WTC11 (cell line): ENCODE measurements at regions not wholly inside any gene's neighbourhood (a gene's known extent, or its start where the extent isn't known, plus 50 kb on each side); places are given as distances from the start of the nearest gene placed in this dataset.

Experiments
- ATAC-seq: fragments of 200-7000 bp; cut with Tn5 transposase; 2 replicates; pipeline ENCODE4 v1.10.0; 2021; ENCODE audit warnings: mild to moderate bottlenecking, moderate library complexity
- CTCF ChIA-PET: fragments of 300-600 bp; sonication (Branson Sonifier 250); formaldehyde crosslinking; loops from one replicate; lab custom pipeline; 2021; ENCODE audit warnings: antibody characterized with exemption; lab: Charles Lee
- POLR2A ChIA-PET: fragments of 350-600 bp; sonication (Branson Sonifier 250); formaldehyde crosslinking; loops from one replicate; lab custom pipeline; 2021; ENCODE audit warnings: antibody characterized with exemption; lab: Charles Lee
- DNase-seq: peaks from one replicate; pipeline ENCODE4 v3.0.0; 2021; ENCODE audit warnings: low spot score
- H3K27ac Mint-ChIP-seq: 2 replicates; pipeline ENCODE4 v1.8.0; 2021; ENCODE audit warnings: mixed read lengths
- H3K27me3 Mint-ChIP-seq: 2 replicates; pipeline ENCODE4 v1.8.0; 2021; ENCODE audit warnings: low read depth, mild to moderate bottlenecking, moderate library complexity, mixed read lengths
- H3K36me3 Mint-ChIP-seq: 2 replicates; pipeline ENCODE4 v1.8.0; 2021; ENCODE audit warnings: mixed read lengths
- H3K4me1 Mint-ChIP-seq: 2 replicates; pipeline ENCODE4 v1.8.0; 2022; ENCODE audit warnings: mixed read lengths
- H3K4me3 Mint-ChIP-seq: 2 replicates; pipeline ENCODE4 v1.8.0; 2021; ENCODE audit warnings: mild to moderate bottlenecking, moderate library complexity, mixed read lengths
- H3K9me3 Mint-ChIP-seq: 2 replicates; pipeline ENCODE4 v1.8.0; 2021; ENCODE audit warnings: mixed read lengths
- CDX4 ChIP-seq: fragments of 250-450 bp; sonication (Bioruptor Pico); IDR thresholded peaks from 2 replicates; pipeline ENCODE4 v1.9.0; 2021; ENCODE audit warnings: moderate library complexity, mild to moderate bottlenecking, inconsistent platforms, borderline replicate concordance
- CREB1 ChIP-seq: sonication (generic); formaldehyde crosslinking; IDR thresholded peaks from 2 replicates; pipeline ENCODE4 v1.8.0; 2023; ENCODE audit warnings: mild to moderate bottlenecking, missing genetic modification reagents
- CREM ChIP-seq: sonication (generic); formaldehyde crosslinking; IDR thresholded peaks from 2 replicates; pipeline ENCODE4 v1.8.1; 2022; ENCODE audit warnings: mild to moderate bottlenecking, missing genetic modification reagents, moderate library complexity
- ESRRA ChIP-seq: sonication (generic); formaldehyde crosslinking; IDR thresholded peaks from 2 replicates; pipeline ENCODE4 v1.8.1; 2022; ENCODE audit warnings: mild to moderate bottlenecking, missing genetic modification reagents, borderline replicate concordance
- FOXJ3 ChIP-seq: sonication (generic); formaldehyde crosslinking; IDR thresholded peaks from 2 replicates; pipeline ENCODE4 v1.9.0; 2021; ENCODE audit warnings: missing genetic modification reagents, mild to moderate bottlenecking, borderline replicate concordance
- GABPB1 ChIP-seq: sonication (generic); formaldehyde crosslinking; IDR thresholded peaks from 2 replicates; pipeline ENCODE4 v1.8.1; 2023; ENCODE audit warnings: mild to moderate bottlenecking, missing genetic modification reagents
- IRF1 ChIP-seq: sonication (generic); formaldehyde crosslinking; IDR thresholded peaks from 2 replicates; pipeline ENCODE4 v1.8.0; 2023; ENCODE audit warnings: missing genetic modification reagents
- JUN ChIP-seq: sonication (generic); formaldehyde crosslinking; IDR thresholded peaks from 2 replicates; pipeline ENCODE4 v1.8.0; 2023; ENCODE audit warnings: mild to moderate bottlenecking, missing genetic modification reagents
- MLX ChIP-seq: sonication (generic); formaldehyde crosslinking; IDR thresholded peaks from 2 replicates; pipeline ENCODE4 v1.8.1; 2023; ENCODE audit warnings: mild to moderate bottlenecking, missing genetic modification reagents, moderate library complexity
- MYBL2 ChIP-seq: sonication (generic); formaldehyde crosslinking; IDR thresholded peaks from 2 replicates; pipeline ENCODE4 v1.8.1; 2023; ENCODE audit warnings: mild to moderate bottlenecking, moderate library complexity, missing genetic modification reagents
- NR3C1 ChIP-seq: sonication (generic); formaldehyde crosslinking; conservative IDR thresholded peaks from 2 replicates; pipeline ENCODE4 v1.8.1; 2023; ENCODE audit warnings: low read depth, mild to moderate bottlenecking, missing genetic modification reagents
- SOX15 ChIP-seq: fragments of 250-450 bp; sonication (Bioruptor Pico); IDR thresholded peaks from 2 replicates; pipeline ENCODE4 v1.9.0; 2021; ENCODE audit warnings: mild to moderate bottlenecking
- USF1 ChIP-seq: sonication (generic); formaldehyde crosslinking; IDR thresholded peaks from 2 replicates; pipeline ENCODE4 v1.8.0; 2022; ENCODE audit warnings: mild to moderate bottlenecking, missing genetic modification reagents
- TF ChIP-seq, protein P1 (sequence below): sonication (generic); formaldehyde crosslinking; IDR thresholded peaks from 2 replicates; pipeline ENCODE4 v1.8.1; 2023; ENCODE audit warnings: mild to moderate bottlenecking, missing genetic modification reagents, borderline replicate concordance
- TF ChIP-seq, protein P2 (sequence below): sonication (generic); formaldehyde crosslinking; IDR thresholded peaks from 2 replicates; pipeline ENCODE4 v1.8.0; 2022; ENCODE audit warnings: mild to moderate bottlenecking, missing genetic modification reagents
- TF ChIP-seq, protein P3 (sequence below): sonication (generic); formaldehyde crosslinking; IDR thresholded peaks from 2 replicates; pipeline ENCODE4 v1.8.1; 2022; ENCODE audit warnings: low read depth, mild to moderate bottlenecking, moderate library complexity, missing genetic modification reagents, borderline replicate concordance
- TF ChIP-seq, protein P4 (sequence below): fragments of 250-450 bp; sonication (Bioruptor Pico); conservative IDR thresholded peaks from 2 replicates; pipeline ENCODE4 v1.9.0; 2021; ENCODE audit warnings: mild to moderate bottlenecking
- TF ChIP-seq, protein P5 (sequence below): fragments of 250-450 bp; sonication (Bioruptor Pico); IDR thresholded peaks from 2 replicates; pipeline ENCODE4 v1.9.0; 2021; ENCODE audit warnings: mild to moderate bottlenecking, borderline replicate concordance

DNA sequence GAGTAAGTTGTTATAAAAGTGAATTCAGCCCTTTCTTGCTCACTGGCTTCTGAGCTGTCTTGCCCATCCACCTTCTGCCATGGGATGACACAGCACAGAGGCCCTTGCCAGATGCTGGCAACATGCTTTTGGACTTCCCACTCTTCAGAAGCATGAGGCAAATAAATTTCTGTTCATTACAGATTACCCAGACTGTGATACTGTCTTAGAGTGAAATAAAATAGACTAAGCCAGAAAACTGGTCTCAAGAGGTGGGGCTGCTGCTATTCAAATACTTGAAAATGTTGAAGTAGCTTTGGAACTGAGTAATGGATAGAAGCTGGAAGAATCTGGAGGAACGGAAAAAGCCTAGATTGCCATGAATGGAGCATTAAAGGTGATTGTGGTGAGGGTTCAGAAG, 170.4 kb downstream of the ZMAT3 start:
- ChIA-PET CTCF (interaction anchor here (1.1 kb wide), 1 partner anchor 14 kb away, joined by 3 read pairs; no protein-coding TSS in a partner anchor), POLR2A (no interaction called here)
- no peaks in the 10 kb centered on the region for H3K9me3 Mint-ChIP-seq
- TF ChIP-seq GABPB1 (no peak), CREB1 (CRISPR knock-in tag) (no peak), CREM (no peak), FOXJ3 (CRISPR knock-in tag) (no peak), MLX (CRISPR knock-in tag) (no peak), IRF1 (CRISPR knock-in tag) (no peak), MYBL2 (no peak), ESRRA (CRISPR knock-in tag) (no peak), CDX4 (CRISPR knock-in tag) (no peak), SOX15 (CRISPR knock-in tag) (no peak), JUN (CRISPR knock-in tag) (no peak), USF1 (CRISPR knock-in tag) (no peak), NR3C1 (CRISPR knock-in tag) (no peak)
- TF ChIP-seq, protein P1, sequence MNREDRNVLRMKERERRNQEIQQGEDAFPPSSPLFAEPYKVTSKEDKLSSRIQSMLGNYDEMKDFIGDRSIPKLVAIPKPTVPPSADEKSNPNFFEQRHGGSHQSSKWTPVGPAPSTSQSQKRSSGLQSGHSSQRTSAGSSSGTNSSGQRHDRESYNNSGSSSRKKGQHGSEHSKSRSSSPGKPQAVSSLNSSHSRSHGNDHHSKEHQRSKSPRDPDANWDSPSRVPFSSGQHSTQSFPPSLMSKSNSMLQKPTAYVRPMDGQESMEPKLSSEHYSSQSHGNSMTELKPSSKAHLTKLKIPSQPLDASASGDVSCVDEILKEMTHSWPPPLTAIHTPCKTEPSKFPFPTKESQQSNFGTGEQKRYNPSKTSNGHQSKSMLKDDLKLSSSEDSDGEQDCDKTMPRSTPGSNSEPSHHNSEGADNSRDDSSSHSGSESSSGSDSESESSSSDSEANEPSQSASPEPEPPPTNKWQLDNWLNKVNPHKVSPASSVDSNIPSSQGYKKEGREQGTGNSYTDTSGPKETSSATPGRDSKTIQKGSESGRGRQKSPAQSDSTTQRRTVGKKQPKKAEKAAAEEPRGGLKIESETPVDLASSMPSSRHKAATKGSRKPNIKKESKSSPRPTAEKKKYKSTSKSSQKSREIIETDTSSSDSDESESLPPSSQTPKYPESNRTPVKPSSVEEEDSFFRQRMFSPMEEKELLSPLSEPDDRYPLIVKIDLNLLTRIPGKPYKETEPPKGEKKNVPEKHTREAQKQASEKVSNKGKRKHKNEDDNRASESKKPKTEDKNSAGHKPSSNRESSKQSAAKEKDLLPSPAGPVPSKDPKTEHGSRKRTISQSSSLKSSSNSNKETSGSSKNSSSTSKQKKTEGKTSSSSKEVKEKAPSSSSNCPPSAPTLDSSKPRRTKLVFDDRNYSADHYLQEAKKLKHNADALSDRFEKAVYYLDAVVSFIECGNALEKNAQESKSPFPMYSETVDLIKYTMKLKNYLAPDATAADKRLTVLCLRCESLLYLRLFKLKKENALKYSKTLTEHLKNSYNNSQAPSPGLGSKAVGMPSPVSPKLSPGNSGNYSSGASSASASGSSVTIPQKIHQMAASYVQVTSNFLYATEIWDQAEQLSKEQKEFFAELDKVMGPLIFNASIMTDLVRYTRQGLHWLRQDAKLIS: no peak
- TF ChIP-seq, protein P2, sequence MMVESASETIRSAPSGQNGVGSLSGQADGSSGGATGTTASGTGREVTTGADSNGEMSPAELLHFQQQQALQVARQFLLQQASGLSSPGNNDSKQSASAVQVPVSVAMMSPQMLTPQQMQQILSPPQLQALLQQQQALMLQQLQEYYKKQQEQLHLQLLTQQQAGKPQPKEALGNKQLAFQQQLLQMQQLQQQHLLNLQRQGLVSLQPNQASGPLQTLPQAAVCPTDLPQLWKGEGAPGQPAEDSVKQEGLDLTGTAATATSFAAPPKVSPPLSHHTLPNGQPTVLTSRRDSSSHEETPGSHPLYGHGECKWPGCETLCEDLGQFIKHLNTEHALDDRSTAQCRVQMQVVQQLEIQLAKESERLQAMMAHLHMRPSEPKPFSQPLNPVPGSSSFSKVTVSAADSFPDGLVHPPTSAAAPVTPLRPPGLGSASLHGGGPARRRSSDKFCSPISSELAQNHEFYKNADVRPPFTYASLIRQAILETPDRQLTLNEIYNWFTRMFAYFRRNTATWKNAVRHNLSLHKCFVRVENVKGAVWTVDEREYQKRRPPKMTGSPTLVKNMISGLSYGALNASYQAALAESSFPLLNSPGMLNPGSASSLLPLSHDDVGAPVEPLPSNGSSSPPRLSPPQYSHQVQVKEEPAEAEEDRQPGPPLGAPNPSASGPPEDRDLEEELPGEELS: no peak
- TF ChIP-seq, protein P3, sequence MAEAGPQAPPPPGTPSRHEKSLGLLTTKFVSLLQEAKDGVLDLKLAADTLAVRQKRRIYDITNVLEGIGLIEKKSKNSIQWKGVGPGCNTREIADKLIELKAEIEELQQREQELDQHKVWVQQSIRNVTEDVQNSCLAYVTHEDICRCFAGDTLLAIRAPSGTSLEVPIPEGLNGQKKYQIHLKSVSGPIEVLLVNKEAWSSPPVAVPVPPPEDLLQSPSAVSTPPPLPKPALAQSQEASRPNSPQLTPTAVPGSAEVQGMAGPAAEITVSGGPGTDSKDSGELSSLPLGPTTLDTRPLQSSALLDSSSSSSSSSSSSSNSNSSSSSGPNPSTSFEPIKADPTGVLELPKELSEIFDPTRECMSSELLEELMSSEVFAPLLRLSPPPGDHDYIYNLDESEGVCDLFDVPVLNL: no peak
- TF ChIP-seq, protein P4, sequence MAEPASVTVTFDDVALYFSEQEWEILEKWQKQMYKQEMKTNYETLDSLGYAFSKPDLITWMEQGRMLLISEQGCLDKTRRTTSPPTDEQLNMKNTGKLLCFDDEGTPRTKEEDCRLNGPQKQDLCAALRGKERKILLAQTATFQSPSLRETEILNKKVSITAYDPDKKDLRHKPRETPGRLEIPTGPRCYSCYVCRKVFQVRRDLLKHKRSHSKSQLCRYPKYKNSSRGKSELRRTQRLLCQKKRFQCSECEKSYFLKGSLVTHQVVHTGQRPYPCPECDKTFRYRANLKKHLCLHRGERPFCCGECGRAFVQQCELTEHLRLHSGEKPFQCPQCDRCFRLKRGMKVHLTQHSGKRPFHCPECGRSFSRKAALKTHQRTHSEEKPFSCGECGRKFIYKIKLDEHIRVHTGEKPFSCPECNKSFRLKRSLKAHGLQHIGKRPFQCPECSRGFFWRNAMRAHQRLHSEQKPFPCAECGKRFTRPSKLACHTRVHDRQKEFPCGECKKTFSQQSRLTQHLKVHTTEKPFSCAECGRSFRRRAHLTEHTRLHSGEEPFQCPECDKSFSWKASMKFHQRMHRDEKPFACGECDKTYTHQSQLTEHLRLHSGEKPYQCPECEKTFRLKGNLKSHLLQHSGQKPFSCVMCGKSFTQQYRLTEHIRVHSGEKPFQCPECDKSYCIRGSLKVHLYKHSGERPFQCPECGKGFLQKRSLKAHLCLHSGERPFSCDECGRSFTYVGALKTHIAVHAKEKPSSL (CRISPR knock-in tag): no peak
- TF ChIP-seq, protein P5, sequence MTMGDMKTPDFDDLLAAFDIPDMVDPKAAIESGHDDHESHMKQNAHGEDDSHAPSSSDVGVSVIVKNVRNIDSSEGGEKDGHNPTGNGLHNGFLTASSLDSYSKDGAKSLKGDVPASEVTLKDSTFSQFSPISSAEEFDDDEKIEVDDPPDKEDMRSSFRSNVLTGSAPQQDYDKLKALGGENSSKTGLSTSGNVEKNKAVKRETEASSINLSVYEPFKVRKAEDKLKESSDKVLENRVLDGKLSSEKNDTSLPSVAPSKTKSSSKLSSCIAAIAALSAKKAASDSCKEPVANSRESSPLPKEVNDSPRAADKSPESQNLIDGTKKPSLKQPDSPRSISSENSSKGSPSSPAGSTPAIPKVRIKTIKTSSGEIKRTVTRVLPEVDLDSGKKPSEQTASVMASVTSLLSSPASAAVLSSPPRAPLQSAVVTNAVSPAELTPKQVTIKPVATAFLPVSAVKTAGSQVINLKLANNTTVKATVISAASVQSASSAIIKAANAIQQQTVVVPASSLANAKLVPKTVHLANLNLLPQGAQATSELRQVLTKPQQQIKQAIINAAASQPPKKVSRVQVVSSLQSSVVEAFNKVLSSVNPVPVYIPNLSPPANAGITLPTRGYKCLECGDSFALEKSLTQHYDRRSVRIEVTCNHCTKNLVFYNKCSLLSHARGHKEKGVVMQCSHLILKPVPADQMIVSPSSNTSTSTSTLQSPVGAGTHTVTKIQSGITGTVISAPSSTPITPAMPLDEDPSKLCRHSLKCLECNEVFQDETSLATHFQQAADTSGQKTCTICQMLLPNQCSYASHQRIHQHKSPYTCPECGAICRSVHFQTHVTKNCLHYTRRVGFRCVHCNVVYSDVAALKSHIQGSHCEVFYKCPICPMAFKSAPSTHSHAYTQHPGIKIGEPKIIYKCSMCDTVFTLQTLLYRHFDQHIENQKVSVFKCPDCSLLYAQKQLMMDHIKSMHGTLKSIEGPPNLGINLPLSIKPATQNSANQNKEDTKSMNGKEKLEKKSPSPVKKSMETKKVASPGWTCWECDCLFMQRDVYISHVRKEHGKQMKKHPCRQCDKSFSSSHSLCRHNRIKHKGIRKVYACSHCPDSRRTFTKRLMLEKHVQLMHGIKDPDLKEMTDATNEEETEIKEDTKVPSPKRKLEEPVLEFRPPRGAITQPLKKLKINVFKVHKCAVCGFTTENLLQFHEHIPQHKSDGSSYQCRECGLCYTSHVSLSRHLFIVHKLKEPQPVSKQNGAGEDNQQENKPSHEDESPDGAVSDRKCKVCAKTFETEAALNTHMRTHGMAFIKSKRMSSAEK (CRISPR knock-in tag): no peak
- TF ChIP-seq, all 79 proteins: peak for 0
- DNase-seq (no peak), ATAC-seq (no peak)
- no peak overlapping the region for H3K4me3 Mint-ChIP-seq
- no peaks in the 10 kb centered on the region for H3K4me1 Mint-ChIP-seq
- H3K27me3 Mint-ChIP-seq: no peaks in the 10 kb centered on the region
- no peak overlapping the region for H3K27ac Mint-ChIP-seq
- H3K36me3 Mint-ChIP-seq: no peaks in the 10 kb centered on the region
